Vagina (tissue), 2 donors: ENCODE measurements at regions not wholly inside any gene's neighbourhood (a gene's known extent, or its start where the extent isn't known, plus 50 kb on each side); places are given as distances from the start of the nearest gene placed in this dataset.

ENCODE experiments used
- POLR2A ChIP-seq, 2 donors: fragments of 450-650 bp; IDR thresholded peaks; one replicate each; pipeline ENCODE4 v1.6.1; 2017; ENCODE audit warnings: antibody characterized with exemption in 2 of 2, mild to moderate bottlenecking in 2 of 2, moderate library complexity in 2 of 2
- POLR2AphosphoS5 ChIP-seq, 2 donors: sonication (generic); formaldehyde crosslinking; IDR thresholded peaks; one replicate each; pipeline ENCODE4 v1.9.0; 2017; ENCODE audit warnings: antibody characterized with exemption in 2 of 2, mild to moderate bottlenecking in 2 of 2, low read depth in 1 of 2; ENCODE audit not compliant: insufficient read depth in 1 of 2

- TF ChIP-seq POLR2A (IDR thresholded peaks at IDR 0.05) (no peak), POLR2AphosphoS5 (IDR thresholded peaks at IDR 0.05; ENCODE audit: insufficient read depth in 1 of 2, low read depth in 1 of 2) (no peak)
Measured at GRCh38 chr5:158492841-158493242, 606.9 kb downstream of the EBF1 start.
